ENCODE measurements at regions not wholly inside any gene's neighbourhood (a gene's known extent, or its start where the extent isn't known, plus 50 kb on each side); places are given as distances from the start of the nearest gene placed in this dataset.
"Not testable (repeated sequence)": the region's sequence is repeated elsewhere in the genome, so short reads cannot be mapped to it uniquely, and the experiment has no call there.

DNA sequence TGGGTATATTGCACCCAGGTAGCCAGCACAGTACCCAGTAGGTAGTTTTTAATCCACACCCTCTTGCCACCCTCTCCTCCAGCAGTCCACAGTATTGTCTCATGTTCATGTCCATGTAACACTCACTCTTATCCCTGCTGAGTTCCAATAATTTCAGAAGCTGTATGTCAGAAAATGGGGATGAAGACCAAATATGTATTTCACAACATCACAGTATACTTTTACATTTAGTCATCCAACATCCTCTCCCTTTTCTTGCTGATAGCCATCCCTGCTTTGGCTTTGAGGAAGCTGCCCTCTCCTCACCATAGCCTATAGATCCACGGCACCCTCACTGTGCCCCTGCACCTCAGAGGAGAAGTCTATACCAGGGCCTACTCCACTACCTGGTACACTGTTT lies 126.0 kb upstream of the LDB2 start:
- no peak for DNase-seq (ENCODE audit: low read depth, low spot score)
- TF ChIP-seq YY1 (IDR thresholded peaks at IDR 0.05; ENCODE audit: insufficient read depth, insufficient read length) (no peak), SUZ12 (IDR thresholded peaks at IDR 0.05; ENCODE audit: extremely low read depth, insufficient read depth, insufficient read length) (no peak), ZNF274 (IDR thresholded peaks at IDR 0.05; ENCODE audit: low read depth, low read length) (no peak)
- H3K9me3 ChIP-seq (ENCODE audit: insufficient read depth, low read length): 0 out of 2 replicates have a peak, but pooled peaks cover under 1% of the 10 kb centered on the region
- H3K4me1 ChIP-seq (ENCODE audit: insufficient read depth, insufficient read length): no peaks in the 10 kb centered on the region
- no peak overlapping the region for H3K4me3 ChIP-seq (ENCODE audit: insufficient read length, low read depth)
- no peaks in the 10 kb centered on the region for H3K27me3 ChIP-seq (ENCODE audit: insufficient read depth, insufficient read length)
- no peaks in the 10 kb centered on the region for H3K36me3 ChIP-seq (ENCODE audit: insufficient read depth, insufficient read length, low read length)
- no peak overlapping the region for H3K9ac ChIP-seq (ENCODE audit: insufficient read length, low read depth)

DNA sequence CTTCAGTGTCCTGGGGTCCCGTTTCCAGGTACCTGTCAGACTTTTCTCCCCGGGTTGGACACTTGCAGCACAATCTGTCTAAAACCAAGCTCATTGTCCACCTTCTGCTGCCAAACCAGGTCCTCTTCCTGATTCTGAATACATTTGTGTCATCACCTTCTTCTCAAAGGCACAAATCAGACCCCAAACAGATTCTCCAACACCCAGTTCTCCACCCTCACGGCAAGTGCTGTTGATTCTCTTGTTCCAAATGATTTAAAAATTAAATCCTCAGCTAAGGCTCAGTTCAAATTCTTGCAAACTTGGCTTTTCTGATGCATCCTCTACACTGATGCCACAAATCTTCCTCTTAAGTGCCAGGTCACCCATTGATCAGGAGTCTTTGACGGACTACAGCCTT lies 122.5 kb upstream of the LDB2 start:
- TF ChIP-seq ZNF274 (IDR thresholded peaks at IDR 0.05; ENCODE audit: low read depth, low read length) (no peak), YY1 (IDR thresholded peaks at IDR 0.05; ENCODE audit: insufficient read depth, insufficient read length) (no peak), SUZ12 (IDR thresholded peaks at IDR 0.05; ENCODE audit: extremely low read depth, insufficient read depth, insufficient read length) (no peak)
- DNase-seq (ENCODE audit: low read depth, low spot score): no peak

DNA sequence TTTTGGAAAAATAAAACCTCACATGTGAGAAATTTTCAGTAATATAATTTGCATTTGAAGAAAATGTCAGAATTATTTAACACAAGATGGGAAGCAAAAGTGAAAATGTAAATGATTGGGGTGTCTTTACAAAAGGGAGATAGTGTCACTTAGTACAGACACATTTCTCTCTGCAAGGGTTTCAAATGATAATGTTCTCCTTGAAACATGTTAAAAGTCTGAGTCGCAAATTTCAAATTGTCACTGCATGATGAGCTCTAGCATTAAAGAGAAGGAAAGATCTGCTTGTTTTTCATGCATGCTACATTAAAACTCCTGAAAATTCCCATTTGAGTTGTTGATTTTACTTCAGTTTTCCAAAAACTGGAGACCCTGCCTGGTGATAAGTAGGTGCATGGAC lies 122.0 kb upstream of the LDB2 start:
- TF ChIP-seq SUZ12 (IDR thresholded peaks at IDR 0.05; ENCODE audit: extremely low read depth, insufficient read depth, insufficient read length): no peak
- no peak for TF ChIP-seq YY1 (IDR thresholded peaks at IDR 0.05; ENCODE audit: insufficient read depth, insufficient read length)
- no peak for TF ChIP-seq ZNF274 (IDR thresholded peaks at IDR 0.05; ENCODE audit: low read depth, low read length)
- peaks cover 19% of the 10 kb centered on the region; the same call in 1 of the 2 replicates for H3K9me3 ChIP-seq (ENCODE audit: insufficient read depth, low read length)
- no peaks in the 10 kb centered on the region for H3K27me3 ChIP-seq (ENCODE audit: insufficient read depth, insufficient read length)
- DNase-seq (ENCODE audit: low read depth, low spot score): no peak
- no peaks in the 10 kb centered on the region for H3K36me3 ChIP-seq (ENCODE audit: insufficient read depth, insufficient read length, low read length)
- no peaks in the 10 kb centered on the region for H3K4me1 ChIP-seq (ENCODE audit: insufficient read depth, insufficient read length)
- H3K4me3 ChIP-seq (ENCODE audit: insufficient read length, low read depth): no peak overlapping the region
- H3K9ac ChIP-seq (ENCODE audit: insufficient read length, low read depth): no peak overlapping the region

More for the DNA sequence above, 122.5 kb upstream of the LDB2 start:
- H3K4me1 ChIP-seq (ENCODE audit: insufficient read depth, insufficient read length): no peaks in the 10 kb centered on the region
- no peaks in the 10 kb centered on the region for H3K36me3 ChIP-seq (ENCODE audit: insufficient read depth, insufficient read length, low read length)
- peaks cover 19% of the 10 kb centered on the region; the same call in 1 of the 2 replicates for H3K9me3 ChIP-seq (ENCODE audit: insufficient read depth, low read length)
- H3K4me3 ChIP-seq (ENCODE audit: insufficient read length, low read depth): no peak overlapping the region
- H3K9ac ChIP-seq (ENCODE audit: insufficient read length, low read depth): no peak overlapping the region
- H3K27me3 ChIP-seq (ENCODE audit: insufficient read depth, insufficient read length): no peaks in the 10 kb centered on the region

DNA sequence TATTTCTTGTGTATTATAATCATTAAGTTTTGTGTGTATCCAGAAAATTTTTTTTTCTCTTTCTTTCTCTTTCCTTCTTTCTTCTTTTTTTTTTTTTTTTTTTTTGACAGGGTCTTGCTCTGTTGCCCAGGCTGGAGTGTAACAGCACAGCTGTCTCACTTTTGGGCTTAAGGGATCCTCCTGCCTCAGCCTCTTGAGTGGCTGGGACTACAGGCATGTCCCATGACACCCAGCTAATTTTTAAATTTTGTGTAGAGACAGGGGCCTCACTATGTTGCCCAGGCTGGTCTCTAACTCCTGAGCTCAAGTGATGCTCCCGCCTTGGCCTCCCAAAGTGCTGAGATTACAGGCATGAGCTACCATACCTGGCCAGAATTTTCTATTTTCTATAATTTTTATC lies 120.2 kb upstream of the LDB2 start:
- H3K9me3 ChIP-seq (ENCODE audit: insufficient read depth, low read length): peaks cover 19% of the 10 kb centered on the region; the same call in 1 of the 2 replicates
- H3K9ac ChIP-seq (ENCODE audit: insufficient read length, low read depth); H3K36me3 ChIP-seq (ENCODE audit: insufficient read depth, insufficient read length, low read length); H3K4me3 ChIP-seq (ENCODE audit: insufficient read length, low read depth); H3K27me3 ChIP-seq (ENCODE audit: insufficient read depth, insufficient read length); DNase-seq (ENCODE audit: low read depth, low spot score); H3K4me1 ChIP-seq (ENCODE audit: insufficient read depth, insufficient read length): not testable (repeated sequence)

- Histone ChIP-seq H3K27me3 (ENCODE audit: insufficient read depth, insufficient read length) (no peaks in the 10 kb centered on the region), H3K4me1 (ENCODE audit: insufficient read depth, insufficient read length) (no peaks in the 10 kb centered on the region), H3K9ac (ENCODE audit: insufficient read length, low read depth) (no peak overlapping the region), H3K9me3 (ENCODE audit: insufficient read depth, low read length) (peaks cover 19% of the 10 kb centered on the region; the same call in 1 of the 2 replicates), H3K4me3 (ENCODE audit: insufficient read length, low read depth) (no peak overlapping the region), H3K36me3 (ENCODE audit: insufficient read depth, insufficient read length, low read length) (no peaks in the 10 kb centered on the region)
- TF ChIP-seq SUZ12 (IDR thresholded peaks at IDR 0.05; ENCODE audit: extremely low read depth, insufficient read depth, insufficient read length) (no peak), ZNF274 (IDR thresholded peaks at IDR 0.05; ENCODE audit: low read depth, low read length) (no peak), YY1 (IDR thresholded peaks at IDR 0.05; ENCODE audit: insufficient read depth, insufficient read length) (no peak)
- DNase-seq (ENCODE audit: low read depth, low spot score): no peak
These were observed 119.6 kb upstream of the LDB2 start for GRCh38 chr4:17018013-17018412.

GRCh38 chr4:17013382-17014006 lies 115.0 kb upstream of the LDB2 start:
- H3K27me3 ChIP-seq (ENCODE audit: insufficient read depth, insufficient read length): no peaks in the 10 kb centered on the region
- no peak for TF ChIP-seq SUZ12 (IDR thresholded peaks at IDR 0.05; ENCODE audit: extremely low read depth, insufficient read depth, insufficient read length)
- TF ChIP-seq ZNF274 (IDR thresholded peaks at IDR 0.05; ENCODE audit: low read depth, low read length): no peak
- TF ChIP-seq YY1 (IDR thresholded peaks at IDR 0.05; ENCODE audit: insufficient read depth, insufficient read length): no peak
- no peaks in the 10 kb centered on the region for H3K4me1 ChIP-seq (ENCODE audit: insufficient read depth, insufficient read length)
- no peak for DNase-seq (ENCODE audit: low read depth, low spot score)
- H3K9ac ChIP-seq (ENCODE audit: insufficient read length, low read depth): no peak overlapping the region
- no peaks in the 10 kb centered on the region for H3K36me3 ChIP-seq (ENCODE audit: insufficient read depth, insufficient read length, low read length)
- peaks cover 11% of the 10 kb centered on the region; the same call in 1 of the 2 replicates for H3K9me3 ChIP-seq (ENCODE audit: insufficient read depth, low read length)
- H3K4me3 ChIP-seq (ENCODE audit: insufficient read length, low read depth): no peak overlapping the region

DNA sequence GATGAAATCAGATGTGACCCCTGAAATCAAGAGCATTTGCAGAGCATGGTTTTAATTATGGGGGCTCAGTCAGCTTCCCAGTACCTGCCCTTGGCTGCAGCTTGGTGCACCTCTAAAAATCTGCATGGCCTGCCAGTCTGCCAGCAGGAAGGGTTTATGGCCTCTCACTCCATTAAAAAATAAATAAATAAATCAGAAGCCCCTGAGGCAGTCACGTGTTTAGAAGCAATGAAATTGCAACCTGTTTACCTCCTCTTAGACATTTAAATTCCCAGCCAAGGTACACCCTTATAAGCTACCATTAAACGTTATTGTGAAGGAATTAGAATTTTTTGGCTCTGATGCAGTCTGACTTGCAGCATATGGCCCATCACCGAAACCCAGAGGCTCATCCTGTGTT lies 114.0 kb upstream of the LDB2 start:
- H3K36me3 ChIP-seq (ENCODE audit: insufficient read depth, insufficient read length, low read length): no peaks in the 10 kb centered on the region
- no peaks in the 10 kb centered on the region for H3K4me1 ChIP-seq (ENCODE audit: insufficient read depth, insufficient read length)
- no peak overlapping the region for H3K9ac ChIP-seq (ENCODE audit: insufficient read length, low read depth)
- TF ChIP-seq ZNF274 (IDR thresholded peaks at IDR 0.05; ENCODE audit: low read depth, low read length): no peak
- no peak for TF ChIP-seq SUZ12 (IDR thresholded peaks at IDR 0.05; ENCODE audit: extremely low read depth, insufficient read depth, insufficient read length)
- no peak for TF ChIP-seq YY1 (IDR thresholded peaks at IDR 0.05; ENCODE audit: insufficient read depth, insufficient read length)
- H3K27me3 ChIP-seq (ENCODE audit: insufficient read depth, insufficient read length): no peaks in the 10 kb centered on the region
- 0 out of 2 replicates have a peak, but pooled peaks cover under 1% of the 10 kb centered on the region for H3K9me3 ChIP-seq (ENCODE audit: insufficient read depth, low read length)
- no peak overlapping the region for H3K4me3 ChIP-seq (ENCODE audit: insufficient read length, low read depth)
- no peak for DNase-seq (ENCODE audit: low read depth, low spot score)
